Liver (tissue), 7 donors: ENCODE measurements at regions not wholly inside any gene's neighbourhood (a gene's known extent, or its start where the extent isn't known, plus 50 kb on each side); places are given as distances from the start of the nearest gene placed in this dataset.

ENCODE experiments used
- DNase-seq: peaks from one replicate; pipeline ENCODE4 v3.0.0-alpha.2; 2017; ENCODE audit warnings: low spot score
- H3K27ac ChIP-seq, 2 donors: one replicate each; pipeline ENCODE4 v1.7.0; 2013; ENCODE audit warnings: inconsistent platforms in 2 of 2, low read length in 2 of 2, control low read depth in 1 of 2, low read depth in 1 of 2, mild to moderate bottlenecking in 1 of 2
- H3K27me3 ChIP-seq, 4 donors: one replicate each; pipeline versions ENCODE4 v1.6.1 to v1.7.0; 2013; ENCODE audit warnings: low read length in 3 of 4, inconsistent platforms in 1 of 4, mild to moderate bottlenecking in 1 of 4, moderate library complexity in 1 of 4; ENCODE audit not compliant: control insufficient read depth in 4 of 4, insufficient read depth in 4 of 4
- H3K36me3 ChIP-seq, 4 donors: one replicate each; pipeline versions ENCODE4 v1.6.1 to v1.7.0; 2013; ENCODE audit warnings: low read length in 3 of 4, mild to moderate bottlenecking in 3 of 4, low read depth in 1 of 4, moderate library complexity in 1 of 4; ENCODE audit not compliant: control insufficient read depth in 4 of 4, insufficient read depth in 3 of 4
- H3K4me1 ChIP-seq, 4 donors: one replicate each; pipeline versions ENCODE4 v1.6.1 to v1.7.0; 2013; ENCODE audit warnings: low read length in 3 of 4, mild to moderate bottlenecking in 3 of 4, moderate library complexity in 1 of 4; ENCODE audit not compliant: control insufficient read depth in 4 of 4, insufficient read depth in 4 of 4
- H3K4me3 ChIP-seq, 3 donors: one replicate each; pipeline versions ENCODE4 v1.6.1 to v1.7.0; 2013; ENCODE audit warnings: low read length in 3 of 3, control low read depth in 1 of 3, low read depth in 1 of 3, mild to moderate bottlenecking in 1 of 3
- H3K9ac ChIP-seq, 2 donors: one replicate each; pipeline ENCODE4 v1.7.0; 2013; ENCODE audit warnings: low read length in 2 of 2, mild to moderate bottlenecking in 2 of 2, moderate library complexity in 2 of 2, control low read depth in 1 of 2, low read depth in 1 of 2
- H3K9me3 ChIP-seq, 4 donors: one replicate each; pipeline versions ENCODE4 v1.6.1 to v1.7.0; 2013; ENCODE audit warnings: low read length in 3 of 4; ENCODE audit not compliant: control insufficient read depth in 4 of 4
- EGR1 ChIP-seq, 2 donors: IDR thresholded peaks; 2 replicates each; pipeline ENCODE4 v1.6.1; 2016 to 2018; ENCODE audit warnings: antibody characterized with exemption in 2 of 2, low read depth in 2 of 2
- FOXA1 ChIP-seq: IDR thresholded peaks from 2 replicates; pipeline ENCODE4 v1.6.1; 2016; ENCODE audit warnings: antibody characterized with exemption
- FOXA2 ChIP-seq: IDR thresholded peaks from 2 replicates; pipeline ENCODE4 v1.6.1; 2016; ENCODE audit warnings: antibody characterized with exemption
- GABPA ChIP-seq, 2 donors: IDR thresholded peaks in 1 of 2; conservative IDR thresholded peaks in 1 of 2; 2 replicates each; pipeline ENCODE4 v1.6.1; 2016; ENCODE audit warnings: antibody characterized with exemption in 2 of 2, mild to moderate bottlenecking in 1 of 2, moderate library complexity in 1 of 2
- HNF4A ChIP-seq, 2 donors: conservative IDR thresholded peaks; 2 replicates each; pipeline ENCODE4 v1.6.1; 2016; ENCODE audit warnings: antibody characterized with exemption in 2 of 2, mild to moderate bottlenecking in 2 of 2
- HNF4G ChIP-seq: IDR thresholded peaks from 2 replicates; pipeline ENCODE4 v1.6.1; 2016; ENCODE audit warnings: antibody characterized with exemption
- JUND ChIP-seq, 2 donors: IDR thresholded peaks; 2 replicates each; pipeline ENCODE4 v1.6.1; 2016; ENCODE audit warnings: antibody characterized with exemption in 2 of 2
- NR2F2 ChIP-seq: IDR thresholded peaks from 2 replicates; pipeline ENCODE4 v1.6.1; 2016; ENCODE audit warnings: antibody characterized with exemption
- RAD21 ChIP-seq, 2 donors: IDR thresholded peaks; 2 replicates each; pipeline ENCODE4 v1.6.1; 2016; ENCODE audit warnings: antibody characterized with exemption in 2 of 2, mild to moderate bottlenecking in 2 of 2
- RXRA ChIP-seq, 2 donors: IDR thresholded peaks; 2 replicates each; pipeline ENCODE4 v1.6.1; 2017 to 2018; ENCODE audit warnings: antibody characterized with exemption in 2 of 2, mild to moderate bottlenecking in 1 of 2
- SP1 ChIP-seq: IDR thresholded peaks from 2 replicates; pipeline ENCODE4 v1.6.1; 2018; ENCODE audit warnings: antibody characterized with exemption, mild to moderate bottlenecking
- TAF1 ChIP-seq: conservative IDR thresholded peaks from 2 replicates; pipeline ENCODE4 v1.6.1; 2016; ENCODE audit warnings: antibody characterized with exemption, mild to moderate bottlenecking
- YY1 ChIP-seq: IDR thresholded peaks from 2 replicates; pipeline ENCODE4 v1.6.1; 2016; ENCODE audit warnings: antibody characterized with exemption, mild to moderate bottlenecking
- TF ChIP-seq, protein P1 (sequence below): IDR thresholded peaks from 2 replicates; pipeline ENCODE4 v1.6.1; 2016; ENCODE audit warnings: antibody characterized with exemption
- TF ChIP-seq, protein P2 (sequence below): IDR thresholded peaks from 2 replicates; pipeline ENCODE4 v1.6.1; 2016; ENCODE audit warnings: antibody characterized with exemption, mild to moderate bottlenecking
- TF ChIP-seq, protein P3 (sequence below): IDR thresholded peaks from 2 replicates; pipeline ENCODE4 v1.6.1; 2016; ENCODE audit warnings: antibody characterized with exemption
- TF ChIP-seq, protein P4 (sequence below): fragments of 150-350 bp; IDR thresholded peaks from 2 replicates; pipeline ENCODE4 v1.5.1; 2017; ENCODE audit warnings: improper control_type of control experiment, low read depth, low read length; ENCODE audit not compliant: missing input control
- TF ChIP-seq, protein P5 (sequence below): IDR thresholded peaks from 2 replicates; pipeline ENCODE4 v1.6.1; 2016; ENCODE audit warnings: antibody characterized with exemption
- donor health status: healthy.
- donor health status: healthy.
- donor health status: healthy.
- donor health status: healthy.

DNA sequence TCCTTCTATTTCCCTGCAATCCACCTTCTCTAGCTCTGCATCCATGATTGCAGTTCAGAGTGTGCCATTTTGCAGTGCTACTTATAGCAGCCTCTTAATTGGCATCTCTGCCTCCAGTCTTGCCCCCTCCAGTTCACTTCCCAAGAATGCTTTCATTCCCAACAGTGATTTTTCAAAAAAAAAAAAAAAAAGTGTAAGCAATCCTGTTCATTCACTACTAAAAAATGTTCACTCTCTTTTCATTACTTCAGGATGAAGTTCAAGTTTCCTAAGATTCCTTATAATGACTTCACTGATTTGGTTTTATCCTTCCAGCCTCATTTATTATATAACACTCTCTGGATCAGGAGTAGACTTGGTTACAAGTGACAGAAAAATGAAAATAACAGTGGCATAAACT, 124.7 kb upstream of the LNX1 start:
- Histone ChIP-seq H3K4me3 (no peak overlapping the region), H3K36me3 (no peaks in the 10 kb centered on the region), H3K9me3 (no peaks in the 10 kb centered on the region), H3K27ac (no peak overlapping the region), H3K9ac (no peak overlapping the region), H3K4me1 (no peaks in the 10 kb centered on the region), H3K27me3 (no peaks in the 10 kb centered on the region)
- DNase-seq: no peak
- TF ChIP-seq RXRA (IDR thresholded peaks at IDR 0.05): no peak
- TF ChIP-seq YY1: no peak
- no peak for TF ChIP-seq JUND (IDR thresholded peaks at IDR 0.05)
- TF ChIP-seq FOXA2: no peak
- no peak for TF ChIP-seq EGR1 (IDR thresholded peaks at IDR 0.05; ENCODE audit: low read depth in 2 of 2)
- TF ChIP-seq RAD21 (IDR thresholded peaks at IDR 0.05): no peak
- no peak for TF ChIP-seq HNF4G
- TF ChIP-seq NR2F2: no peak
- TF ChIP-seq TAF1: no peak
- TF ChIP-seq, protein P1, sequence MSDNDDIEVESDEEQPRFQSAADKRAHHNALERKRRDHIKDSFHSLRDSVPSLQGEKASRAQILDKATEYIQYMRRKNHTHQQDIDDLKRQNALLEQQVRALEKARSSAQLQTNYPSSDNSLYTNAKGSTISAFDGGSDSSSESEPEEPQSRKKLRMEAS: no peak
- TF ChIP-seq FOXA1: no peak
- TF ChIP-seq, protein P2, sequence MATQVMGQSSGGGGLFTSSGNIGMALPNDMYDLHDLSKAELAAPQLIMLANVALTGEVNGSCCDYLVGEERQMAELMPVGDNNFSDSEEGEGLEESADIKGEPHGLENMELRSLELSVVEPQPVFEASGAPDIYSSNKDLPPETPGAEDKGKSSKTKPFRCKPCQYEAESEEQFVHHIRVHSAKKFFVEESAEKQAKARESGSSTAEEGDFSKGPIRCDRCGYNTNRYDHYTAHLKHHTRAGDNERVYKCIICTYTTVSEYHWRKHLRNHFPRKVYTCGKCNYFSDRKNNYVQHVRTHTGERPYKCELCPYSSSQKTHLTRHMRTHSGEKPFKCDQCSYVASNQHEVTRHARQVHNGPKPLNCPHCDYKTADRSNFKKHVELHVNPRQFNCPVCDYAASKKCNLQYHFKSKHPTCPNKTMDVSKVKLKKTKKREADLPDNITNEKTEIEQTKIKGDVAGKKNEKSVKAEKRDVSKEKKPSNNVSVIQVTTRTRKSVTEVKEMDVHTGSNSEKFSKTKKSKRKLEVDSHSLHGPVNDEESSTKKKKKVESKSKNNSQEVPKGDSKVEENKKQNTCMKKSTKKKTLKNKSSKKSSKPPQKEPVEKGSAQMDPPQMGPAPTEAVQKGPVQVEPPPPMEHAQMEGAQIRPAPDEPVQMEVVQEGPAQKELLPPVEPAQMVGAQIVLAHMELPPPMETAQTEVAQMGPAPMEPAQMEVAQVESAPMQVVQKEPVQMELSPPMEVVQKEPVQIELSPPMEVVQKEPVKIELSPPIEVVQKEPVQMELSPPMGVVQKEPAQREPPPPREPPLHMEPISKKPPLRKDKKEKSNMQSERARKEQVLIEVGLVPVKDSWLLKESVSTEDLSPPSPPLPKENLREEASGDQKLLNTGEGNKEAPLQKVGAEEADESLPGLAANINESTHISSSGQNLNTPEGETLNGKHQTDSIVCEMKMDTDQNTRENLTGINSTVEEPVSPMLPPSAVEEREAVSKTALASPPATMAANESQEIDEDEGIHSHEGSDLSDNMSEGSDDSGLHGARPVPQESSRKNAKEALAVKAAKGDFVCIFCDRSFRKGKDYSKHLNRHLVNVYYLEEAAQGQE: no peak
- no peak for TF ChIP-seq SP1
- TF ChIP-seq, protein P3, sequence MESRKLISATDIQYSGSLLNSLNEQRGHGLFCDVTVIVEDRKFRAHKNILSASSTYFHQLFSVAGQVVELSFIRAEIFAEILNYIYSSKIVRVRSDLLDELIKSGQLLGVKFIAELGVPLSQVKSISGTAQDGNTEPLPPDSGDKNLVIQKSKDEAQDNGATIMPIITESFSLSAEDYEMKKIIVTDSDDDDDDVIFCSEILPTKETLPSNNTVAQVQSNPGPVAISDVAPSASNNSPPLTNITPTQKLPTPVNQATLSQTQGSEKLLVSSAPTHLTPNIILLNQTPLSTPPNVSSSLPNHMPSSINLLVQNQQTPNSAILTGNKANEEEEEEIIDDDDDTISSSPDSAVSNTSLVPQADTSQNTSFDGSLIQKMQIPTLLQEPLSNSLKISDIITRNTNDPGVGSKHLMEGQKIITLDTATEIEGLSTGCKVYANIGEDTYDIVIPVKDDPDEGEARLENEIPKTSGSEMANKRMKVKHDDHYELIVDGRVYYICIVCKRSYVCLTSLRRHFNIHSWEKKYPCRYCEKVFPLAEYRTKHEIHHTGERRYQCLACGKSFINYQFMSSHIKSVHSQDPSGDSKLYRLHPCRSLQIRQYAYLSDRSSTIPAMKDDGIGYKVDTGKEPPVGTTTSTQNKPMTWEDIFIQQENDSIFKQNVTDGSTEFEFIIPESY: no peak
- TF ChIP-seq, protein P4, sequence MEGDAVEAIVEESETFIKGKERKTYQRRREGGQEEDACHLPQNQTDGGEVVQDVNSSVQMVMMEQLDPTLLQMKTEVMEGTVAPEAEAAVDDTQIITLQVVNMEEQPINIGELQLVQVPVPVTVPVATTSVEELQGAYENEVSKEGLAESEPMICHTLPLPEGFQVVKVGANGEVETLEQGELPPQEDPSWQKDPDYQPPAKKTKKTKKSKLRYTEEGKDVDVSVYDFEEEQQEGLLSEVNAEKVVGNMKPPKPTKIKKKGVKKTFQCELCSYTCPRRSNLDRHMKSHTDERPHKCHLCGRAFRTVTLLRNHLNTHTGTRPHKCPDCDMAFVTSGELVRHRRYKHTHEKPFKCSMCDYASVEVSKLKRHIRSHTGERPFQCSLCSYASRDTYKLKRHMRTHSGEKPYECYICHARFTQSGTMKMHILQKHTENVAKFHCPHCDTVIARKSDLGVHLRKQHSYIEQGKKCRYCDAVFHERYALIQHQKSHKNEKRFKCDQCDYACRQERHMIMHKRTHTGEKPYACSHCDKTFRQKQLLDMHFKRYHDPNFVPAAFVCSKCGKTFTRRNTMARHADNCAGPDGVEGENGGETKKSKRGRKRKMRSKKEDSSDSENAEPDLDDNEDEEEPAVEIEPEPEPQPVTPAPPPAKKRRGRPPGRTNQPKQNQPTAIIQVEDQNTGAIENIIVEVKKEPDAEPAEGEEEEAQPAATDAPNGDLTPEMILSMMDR: no peak
- TF ChIP-seq HNF4A (conservative IDR thresholded peaks at IDR 0.05): no peak
- no peak for TF ChIP-seq GABPA (IDR thresholded peaks at IDR 0.05 in 1 of 2, conservative IDR thresholded peaks at IDR 0.05 in 1 of 2)
- TF ChIP-seq, protein P5, sequence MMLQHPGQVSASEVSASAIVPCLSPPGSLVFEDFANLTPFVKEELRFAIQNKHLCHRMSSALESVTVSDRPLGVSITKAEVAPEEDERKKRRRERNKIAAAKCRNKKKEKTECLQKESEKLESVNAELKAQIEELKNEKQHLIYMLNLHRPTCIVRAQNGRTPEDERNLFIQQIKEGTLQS: no peak
